Kidney capillary endothelial cell (primary cell): ENCODE measurements at regions not wholly inside any gene's neighbourhood (a gene's known extent, or its start where the extent isn't known, plus 50 kb on each side); places are given as distances from the start of the nearest gene placed in this dataset.

ENCODE experiments used
- DNase-seq: peaks from one replicate; pipeline ENCODE4 v3.0.0-alpha.2; 2018; ENCODE audit warnings: low spot score

GRCh38 chr6:168722397-168722796, 281.4 kb downstream of the SMOC2 start:
- DNase-seq = no peak

DNA sequence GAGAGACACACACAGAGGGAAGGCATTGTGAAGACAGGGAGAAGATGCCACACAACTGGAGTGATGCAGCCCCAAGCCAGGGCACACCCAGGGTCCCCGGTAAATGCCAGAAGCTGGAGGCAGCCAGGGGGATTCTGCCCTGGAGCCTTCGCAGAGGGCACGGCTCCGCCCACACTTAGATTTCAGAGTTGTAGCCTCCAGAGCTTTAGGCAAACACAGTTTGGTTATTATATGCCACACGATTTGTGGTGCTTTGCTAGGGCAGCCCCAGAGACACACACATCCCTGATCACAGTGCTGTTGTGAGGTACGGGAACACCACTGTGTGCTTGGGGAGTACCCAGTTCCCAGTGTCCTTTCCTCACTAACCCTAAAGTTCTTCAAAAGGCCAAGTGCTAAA, 280.6 kb downstream of the SMOC2 start:
- DNase-seq = no peak

GRCh38 chr6:168719901-168720300, 278.9 kb downstream of the SMOC2 start:
- DNase-seq = no peak

DNA sequence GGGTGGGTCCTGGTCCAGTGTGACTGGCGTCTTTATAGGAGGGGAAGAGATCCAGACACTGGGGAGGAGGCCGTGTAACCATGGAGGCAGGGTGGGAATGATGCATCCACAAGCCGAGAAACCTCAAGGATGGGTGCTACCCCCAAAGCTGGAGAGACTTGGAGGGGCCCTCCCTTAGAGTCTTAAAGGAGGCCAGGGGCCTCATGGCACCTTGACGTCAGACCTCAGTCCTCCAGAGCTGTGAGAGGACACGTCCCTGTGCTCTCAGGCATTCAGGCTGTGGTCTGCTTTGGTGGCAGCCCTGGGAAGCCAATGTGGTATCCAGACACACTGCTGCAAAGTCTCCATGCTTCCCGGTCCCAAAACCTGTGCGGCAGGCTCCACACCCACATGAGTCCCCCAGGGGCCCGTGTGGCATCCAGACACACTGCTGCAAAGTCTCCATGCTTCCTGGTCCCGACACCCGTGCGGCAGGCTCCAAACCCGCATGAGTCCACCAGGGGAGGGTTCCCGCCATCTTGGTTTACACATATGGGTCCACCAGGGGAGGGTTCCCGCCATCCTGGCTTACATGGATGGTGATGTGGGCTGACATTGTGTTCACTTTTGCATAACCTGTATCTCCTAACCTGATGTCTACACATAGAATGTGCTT, 278.0 kb downstream of the SMOC2 start:
- DNase-seq = no peak
